ENCODE measurements at regions not wholly inside any gene's neighbourhood (a gene's known extent, or its start where the extent isn't known, plus 50 kb on each side); places are given as distances from the start of the nearest gene placed in this dataset.

GRCh38 chr2:186269536-186269935 lies 216.5 kb upstream of the ZC3H15 start:
- TF ChIP-seq CTCF (IDR thresholded peaks at IDR 0.05) (no peak), POLR2A (IDR thresholded peaks at IDR 0.05) (no peak)
